ENCODE measurements at regions not wholly inside any gene's neighbourhood (a gene's known extent, or its start where the extent isn't known, plus 50 kb on each side); places are given as distances from the start of the nearest gene placed in this dataset.

- no peak for DNase-seq (ENCODE audit: low spot score)
These were observed 243.9 kb downstream of the NR4A2 start for GRCh38 chr2:156088587-156088986.

GRCh38 chr2:156087875-156088274 is 244.6 kb downstream of the NR4A2 start:
- DNase-seq (ENCODE audit: low spot score) = no peak

- no peak for DNase-seq (ENCODE audit: low spot score)
These were observed 248.6 kb downstream of the NR4A2 start for GRCh38 chr2:156083763-156084493.

GRCh38 chr2:156079845-156080244 is 252.7 kb downstream of the NR4A2 start:
- no peak for DNase-seq (ENCODE audit: low spot score)

- DNase-seq (ENCODE audit: low spot score) = no peak
These were observed 255.3 kb downstream of the NR4A2 start for GRCh38 chr2:156077041-156077742.

GRCh38 chr2:156065912-156066311 is 266.6 kb downstream of the NR4A2 start:
- DNase-seq (ENCODE audit: low spot score) = no peak

GRCh38 chr2:156064540-156064939 is 268.0 kb downstream of the NR4A2 start:
- DNase-seq (ENCODE audit: low spot score) = no peak

- no peak for DNase-seq (ENCODE audit: low spot score)
These were observed 274.9 kb downstream of the NR4A2 start for GRCh38 chr2:156057647-156058046.

- no peak for DNase-seq (ENCODE audit: low spot score)
These were observed 277.5 kb downstream of the NR4A2 start for GRCh38 chr2:156054983-156055382.

- no peak for DNase-seq (ENCODE audit: low spot score)
These were observed 285.6 kb downstream of the NR4A2 start for GRCh38 chr2:156046900-156047299.

GRCh38 chr2:156042895-156043294 is 289.6 kb downstream of the NR4A2 start:
- no peak for DNase-seq (ENCODE audit: low spot score)

GRCh38 chr2:156038021-156038420 is 294.5 kb downstream of the NR4A2 start:
- no peak for DNase-seq (ENCODE audit: low spot score)

GRCh38 chr2:156037482-156037881 is 295.0 kb downstream of the NR4A2 start:
- DNase-seq (ENCODE audit: low spot score) = no peak

- DNase-seq (ENCODE audit: low spot score) = no peak
These were observed 301.4 kb downstream of the NR4A2 start for GRCh38 chr2:156031121-156031520.

GRCh38 chr2:156023229-156023869 is 309.2 kb downstream of the NR4A2 start:
- DNase-seq (ENCODE audit: low spot score) = no peak

- DNase-seq (ENCODE audit: low spot score) = no peak
These were observed 311.1 kb downstream of the NR4A2 start for GRCh38 chr2:156021146-156022040.

GRCh38 chr2:156019341-156019740 is 313.2 kb downstream of the NR4A2 start:
- DNase-seq (ENCODE audit: low spot score) = no peak

- no peak for DNase-seq (ENCODE audit: low spot score)
These were observed 315.1 kb downstream of the NR4A2 start for GRCh38 chr2:156017341-156017885.

- no peak for DNase-seq (ENCODE audit: low spot score)
These were observed 323.2 kb downstream of the NR4A2 start for GRCh38 chr2:156009293-156009692.

GRCh38 chr2:156006721-156007618 is 325.6 kb downstream of the NR4A2 start:
- DNase-seq (ENCODE audit: low spot score) = no peak

All from SK-N-DZ (cell line).